Epithelial cell of proximal tubule (primary cell): ENCODE measurements at regions not wholly inside any gene's neighbourhood (a gene's known extent, or its start where the extent isn't known, plus 50 kb on each side); places are given as distances from the start of the nearest gene placed in this dataset.

Experiments used
- DNase-seq: peaks from one replicate; pipeline ENCODE4 v3.0.0-alpha.2; 2011; ENCODE audit warnings: low read depth
- H3K4me3 ChIP-seq: 2 replicates; pipeline ENCODE4 v1.5.1; 2011; ENCODE audit warnings: low read depth, mild to moderate bottlenecking, low read length
- TF ChIP-seq, protein P1 (sequence below): conservative IDR thresholded peaks from 2 replicates; pipeline ENCODE4 v1.5.1; 2012; ENCODE audit warnings: low read depth, mild to moderate bottlenecking, low read length

DNA sequence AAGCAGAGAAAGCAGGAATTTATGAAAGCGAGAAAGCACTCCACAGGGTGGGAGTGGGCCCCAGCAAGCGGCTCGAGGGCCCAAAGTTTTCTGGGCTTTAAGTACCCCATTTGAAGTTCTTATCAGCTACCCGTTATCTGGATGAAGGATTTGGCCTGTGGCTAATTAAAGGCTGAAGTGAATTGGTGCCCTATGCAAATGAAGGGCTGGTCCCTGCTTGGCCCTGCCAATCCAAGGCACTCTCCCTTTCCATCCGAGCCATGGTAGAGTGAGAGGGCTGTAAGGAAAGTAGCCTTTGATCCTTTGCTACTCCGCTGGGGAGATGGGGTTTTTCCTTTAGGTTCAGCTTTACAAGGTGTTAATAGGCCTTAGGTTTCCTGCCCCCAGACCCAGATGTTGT is 469.3 kb upstream of the CFAP20DC start:
- DNase-seq, result no peak
- no peak overlapping the region for H3K4me3 ChIP-seq
- TF ChIP-seq, protein P1, sequence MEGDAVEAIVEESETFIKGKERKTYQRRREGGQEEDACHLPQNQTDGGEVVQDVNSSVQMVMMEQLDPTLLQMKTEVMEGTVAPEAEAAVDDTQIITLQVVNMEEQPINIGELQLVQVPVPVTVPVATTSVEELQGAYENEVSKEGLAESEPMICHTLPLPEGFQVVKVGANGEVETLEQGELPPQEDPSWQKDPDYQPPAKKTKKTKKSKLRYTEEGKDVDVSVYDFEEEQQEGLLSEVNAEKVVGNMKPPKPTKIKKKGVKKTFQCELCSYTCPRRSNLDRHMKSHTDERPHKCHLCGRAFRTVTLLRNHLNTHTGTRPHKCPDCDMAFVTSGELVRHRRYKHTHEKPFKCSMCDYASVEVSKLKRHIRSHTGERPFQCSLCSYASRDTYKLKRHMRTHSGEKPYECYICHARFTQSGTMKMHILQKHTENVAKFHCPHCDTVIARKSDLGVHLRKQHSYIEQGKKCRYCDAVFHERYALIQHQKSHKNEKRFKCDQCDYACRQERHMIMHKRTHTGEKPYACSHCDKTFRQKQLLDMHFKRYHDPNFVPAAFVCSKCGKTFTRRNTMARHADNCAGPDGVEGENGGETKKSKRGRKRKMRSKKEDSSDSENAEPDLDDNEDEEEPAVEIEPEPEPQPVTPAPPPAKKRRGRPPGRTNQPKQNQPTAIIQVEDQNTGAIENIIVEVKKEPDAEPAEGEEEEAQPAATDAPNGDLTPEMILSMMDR, result no peak

DNA sequence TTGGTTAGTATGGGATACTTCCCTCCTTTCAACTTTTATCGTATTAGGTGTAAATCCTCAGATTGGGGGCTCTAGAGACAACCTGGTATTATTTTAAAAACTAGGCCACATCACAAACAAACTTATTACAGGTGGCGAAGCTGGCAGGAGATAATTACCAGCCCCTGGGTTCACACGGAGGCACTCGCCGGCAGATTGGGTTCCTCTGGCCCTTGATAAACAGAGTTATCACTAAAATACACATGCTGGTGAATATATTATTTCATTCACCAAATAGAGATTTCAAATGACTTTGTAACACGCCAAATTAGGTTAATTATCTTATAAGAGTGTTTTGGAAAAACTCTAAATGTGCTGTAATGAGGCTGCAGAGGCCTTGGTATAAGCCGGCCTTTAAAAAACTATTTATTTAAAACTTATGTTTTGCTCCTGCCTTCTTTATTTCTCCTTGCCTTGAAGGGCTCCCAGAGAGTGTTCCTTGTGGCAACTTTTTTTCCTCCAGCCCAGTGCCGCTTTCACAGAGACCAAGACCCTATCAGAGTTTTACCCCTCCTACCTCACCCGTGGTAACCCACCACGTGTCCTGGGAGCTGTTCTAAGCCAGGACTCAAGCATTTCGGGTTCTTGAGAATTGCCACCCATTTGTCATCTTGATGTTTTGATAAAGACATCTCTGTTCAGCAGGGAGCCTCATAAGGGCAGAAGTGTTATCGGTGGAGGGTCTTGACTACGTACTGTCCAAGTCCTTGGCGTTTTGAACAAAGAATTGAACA is 468.6 kb upstream of the CFAP20DC start:
- no peak for DNase-seq
- H3K4me3 ChIP-seq, result no peak overlapping the region
- TF ChIP-seq, protein P1, result no peak

DNA sequence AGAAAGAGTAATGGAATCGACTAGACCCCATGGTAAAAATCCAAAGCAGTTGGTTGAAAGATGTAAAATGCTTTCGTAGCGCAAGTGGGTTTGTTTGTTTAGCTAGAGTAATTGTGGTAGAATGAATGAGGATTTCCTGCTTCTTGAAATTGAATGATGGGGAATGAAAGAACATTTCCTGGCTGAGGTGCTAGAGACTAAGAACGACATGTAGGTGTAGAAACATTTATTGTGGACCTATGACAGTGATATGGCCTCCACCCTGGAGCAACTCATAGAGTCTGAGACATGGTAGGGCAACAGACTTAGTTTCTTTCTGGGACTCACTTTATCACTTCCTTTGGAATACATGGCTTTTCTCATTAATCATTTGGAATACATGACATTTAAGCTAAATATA is 467.6 kb upstream of the CFAP20DC start:
- no peak for DNase-seq
- no peak overlapping the region for H3K4me3 ChIP-seq
- TF ChIP-seq, protein P1, result no peak

DNA sequence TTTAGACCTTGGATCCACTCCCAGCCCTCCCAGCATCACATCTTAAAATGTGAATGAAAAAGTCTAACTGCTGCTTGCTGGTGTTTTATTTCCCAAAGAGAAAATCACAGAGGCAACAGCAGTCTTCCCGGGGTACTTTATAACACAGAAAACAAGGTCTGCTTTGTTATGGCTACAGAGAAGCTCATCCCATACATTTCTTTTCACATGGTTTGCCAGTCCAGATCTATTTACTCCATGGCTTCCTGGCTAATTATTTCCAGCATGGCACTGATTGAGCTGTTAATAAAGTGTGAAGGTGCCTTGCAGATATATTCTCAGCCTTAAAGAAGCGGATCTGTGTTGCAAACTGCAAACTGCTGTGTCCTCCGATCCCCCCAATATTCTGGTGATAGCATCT is 466.1 kb upstream of the CFAP20DC start:
- TF ChIP-seq, protein P1, result no peak

DNA sequence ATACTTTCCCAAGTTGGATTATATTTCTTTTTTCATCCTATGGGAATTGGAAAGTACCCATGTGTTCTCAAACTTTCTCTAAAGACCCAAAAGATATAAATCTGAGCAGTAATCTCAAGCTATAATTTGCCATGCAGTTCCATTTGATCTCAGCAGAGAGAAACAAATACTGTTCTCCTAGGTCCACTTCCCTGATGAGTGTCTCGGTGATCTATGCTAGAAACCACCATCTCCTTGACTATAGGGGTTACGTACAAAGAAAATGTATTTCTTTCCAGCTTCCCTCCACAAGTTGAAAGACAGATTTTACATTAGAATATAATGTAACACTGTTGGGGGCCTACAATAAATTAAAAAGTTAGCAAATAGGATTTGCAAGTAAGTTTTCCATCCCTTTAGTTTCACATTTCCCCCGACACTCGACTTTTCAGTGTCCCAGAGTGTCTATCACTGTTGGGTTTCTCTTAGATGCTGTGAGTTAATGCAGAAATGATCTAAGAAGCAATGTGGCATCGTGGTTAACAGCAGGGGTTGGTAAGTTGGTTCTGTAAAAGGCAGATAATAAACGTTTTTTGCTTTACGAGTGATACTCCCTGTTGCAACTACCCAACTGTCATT is 465.1 kb upstream of the CFAP20DC start:
- no peak overlapping the region for H3K4me3 ChIP-seq
- no peak for DNase-seq
- TF ChIP-seq, protein P1, result no peak

More for the DNA sequence above, 466.1 kb upstream of the CFAP20DC start:
- no peak overlapping the region for H3K4me3 ChIP-seq
- DNase-seq, result no peak

DNA sequence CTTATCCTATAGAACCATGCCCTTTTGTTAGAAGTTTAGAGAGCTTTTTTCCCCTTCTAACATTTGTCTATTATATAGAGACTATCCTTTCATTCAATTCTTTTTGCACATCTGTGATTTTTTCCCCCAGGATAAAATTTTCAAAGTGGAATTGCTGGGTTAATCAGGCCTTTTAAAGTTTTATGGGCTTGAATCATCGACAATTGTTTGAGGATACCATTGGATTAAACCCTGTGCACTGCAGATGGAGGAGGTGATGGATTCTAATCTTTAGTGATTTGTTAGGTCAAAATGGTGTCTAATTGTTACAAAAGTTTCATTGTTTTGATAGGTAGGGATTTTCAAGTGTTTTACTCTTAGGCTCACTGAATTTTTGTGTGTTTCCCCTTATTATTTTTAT is 463.7 kb upstream of the CFAP20DC start:
- no peak for DNase-seq
- no peak overlapping the region for H3K4me3 ChIP-seq
- TF ChIP-seq, protein P1, result no peak

DNA sequence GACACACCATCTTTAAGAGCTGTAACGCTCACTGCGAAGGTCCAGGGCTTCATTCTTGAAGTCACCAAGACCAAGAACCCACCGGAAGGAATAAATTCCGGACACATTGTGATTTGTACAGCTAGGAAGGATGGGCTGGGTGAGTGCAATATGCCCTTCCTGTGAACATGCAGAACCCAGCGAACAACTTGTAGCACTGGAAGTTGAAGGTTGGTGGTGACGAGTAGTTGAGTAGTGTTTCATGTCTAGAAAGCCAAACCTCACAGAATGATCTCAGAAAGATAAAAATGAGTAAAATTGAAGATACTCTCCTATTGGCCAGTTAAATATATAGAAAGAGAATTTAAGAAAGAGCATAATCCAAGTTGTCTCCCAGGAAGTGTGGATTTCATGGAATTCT is 462.2 kb upstream of the CFAP20DC start:
- no peak overlapping the region for H3K4me3 ChIP-seq
- no peak for DNase-seq
- TF ChIP-seq, protein P1, result no peak
